Effector memory CD8-positive, alpha-beta T cell (primary cell): ENCODE measurements at regions not wholly inside any gene's neighbourhood (a gene's known extent, or its start where the extent isn't known, plus 50 kb on each side); places are given as distances from the start of the nearest gene placed in this dataset.

ENCODE experiments used
- ATAC-seq: fragments of 150-1000 bp; cut with Tn5 transposase; replicated peaks from 2 replicates; pipeline ENCODE4 v1.10.0; 2021; ENCODE audit warnings: mild to moderate bottlenecking, moderate library complexity
- DNase-seq, 3 experiments: peaks; one replicate each; pipeline ENCODE4 v3.0.0; 2021
- H3K27ac Mint-ChIP-seq, 2 donors: one replicate each; pipeline ENCODE4 v1.8.0; 2022; ENCODE audit warnings: mild to moderate bottlenecking in 2 of 2, mixed read lengths in 2 of 2, moderate library complexity in 2 of 2
- H3K27me3 Mint-ChIP-seq, 2 donors: one replicate each; pipeline ENCODE4 v1.8.0; 2022; ENCODE audit warnings: mixed read lengths in 2 of 2
- H3K36me3 Mint-ChIP-seq: one replicate; pipeline ENCODE4 v1.8.0; 2022; ENCODE audit warnings: mild to moderate bottlenecking, moderate library complexity, mixed read lengths; ENCODE audit not compliant: insufficient read depth
- H3K4me1 Mint-ChIP-seq, 2 donors: one replicate each; pipeline ENCODE4 v1.8.0; 2022; ENCODE audit warnings: low read depth in 2 of 2, mixed read lengths in 2 of 2
- H3K4me3 Mint-ChIP-seq, 2 donors: one replicate each; pipeline ENCODE4 v1.8.0; 2022; ENCODE audit warnings: mild to moderate bottlenecking in 2 of 2, mixed read lengths in 2 of 2, moderate library complexity in 2 of 2
- H3K9me3 Mint-ChIP-seq, 2 donors: one replicate each; pipeline ENCODE4 v1.8.0; 2022; ENCODE audit warnings: mixed read lengths in 2 of 2

- H3K27me3 Mint-ChIP-seq: peaks cover 0 to 6% of the 10 kb centered on the region in 2 donors
- no peak for DNase-seq
- H3K4me3 Mint-ChIP-seq: no peak overlapping the region
- no peak overlapping the region for H3K27ac Mint-ChIP-seq
- ATAC-seq: no peak
- H3K9me3 Mint-ChIP-seq: peaks cover 0 to 2% of the 10 kb centered on the region in 2 donors
- no peaks in the 10 kb centered on the region for H3K36me3 Mint-ChIP-seq
- no peaks in the 10 kb centered on the region for H3K4me1 Mint-ChIP-seq
Measured at GRCh38 chr6:140988780-140989179, 1143.9 kb upstream of the GJE1 start.

GRCh38 chr6:140987364-140988155 is 1145.2 kb upstream of the GJE1 start:
- peaks cover 0 to 2% of the 10 kb centered on the region in 2 donors for H3K9me3 Mint-ChIP-seq
- no peak overlapping the region for H3K27ac Mint-ChIP-seq
- no peaks in the 10 kb centered on the region for H3K36me3 Mint-ChIP-seq
- peaks cover 0 to 6% of the 10 kb centered on the region in 2 donors for H3K27me3 Mint-ChIP-seq
- DNase-seq (no peak), ATAC-seq (no peak)
- no peak overlapping the region for H3K4me3 Mint-ChIP-seq
- no peaks in the 10 kb centered on the region for H3K4me1 Mint-ChIP-seq

GRCh38 chr6:140985679-140986275 is 1146.9 kb upstream of the GJE1 start:
- Mint-ChIP-seq H3K36me3 (no peaks in the 10 kb centered on the region), H3K27ac (no peak overlapping the region), H3K4me1 (no peaks in the 10 kb centered on the region), H3K4me3 (no peak overlapping the region), H3K9me3 (peaks cover 0 to 2% of the 10 kb centered on the region in 2 donors), H3K27me3 (peaks cover 0 to 6% of the 10 kb centered on the region in 2 donors)
- ATAC-seq (no peak), DNase-seq (no peak)

GRCh38 chr6:140980265-140980887 is 1152.3 kb upstream of the GJE1 start:
- no peak overlapping the region for H3K4me3 Mint-ChIP-seq
- no peak for DNase-seq

GRCh38 chr6:140979642-140980091 is 1153.1 kb upstream of the GJE1 start:
- no peak for DNase-seq
- Mint-ChIP-seq H3K4me3 (no peak overlapping the region), H3K4me1 (no peaks in the 10 kb centered on the region), H3K27ac (no peak overlapping the region), H3K36me3 (no peaks in the 10 kb centered on the region), H3K27me3 (no peaks in the 10 kb centered on the region), H3K9me3 (no peaks in the 10 kb centered on the region)
- no peak for ATAC-seq

More at GRCh38 chr6:140980265-140980887, 1152.3 kb upstream of the GJE1 start:
- Mint-ChIP-seq H3K9me3 (no peaks in the 10 kb centered on the region), H3K27ac (no peak overlapping the region), H3K27me3 (no peaks in the 10 kb centered on the region), H3K4me1 (no peaks in the 10 kb centered on the region), H3K36me3 (no peaks in the 10 kb centered on the region)
- ATAC-seq: no peak

- Mint-ChIP-seq H3K9me3 (no peaks in the 10 kb centered on the region), H3K36me3 (no peaks in the 10 kb centered on the region), H3K27me3 (no peaks in the 10 kb centered on the region), H3K4me3 (no peak overlapping the region), H3K4me1 (no peaks in the 10 kb centered on the region), H3K27ac (no peak overlapping the region)
- DNase-seq (no peak), ATAC-seq (no peak)
Measured at GRCh38 chr6:140977403-140977802, 1155.3 kb upstream of the GJE1 start.

- DNase-seq: no peak
- Mint-ChIP-seq H3K27ac (no peak overlapping the region), H3K4me1 (no peaks in the 10 kb centered on the region), H3K9me3 (no peaks in the 10 kb centered on the region), H3K27me3 (peaks cover 0 to 2% of the 10 kb centered on the region in 2 donors), H3K4me3 (no peak overlapping the region), H3K36me3 (no peaks in the 10 kb centered on the region)
- no peak for ATAC-seq
Measured at GRCh38 chr6:140976806-140977205, 1155.9 kb upstream of the GJE1 start.

- Mint-ChIP-seq H3K9me3 (no peaks in the 10 kb centered on the region), H3K27ac (no peak overlapping the region)
Measured at GRCh38 chr6:140970485-140970884, 1162.2 kb upstream of the GJE1 start.

GRCh38 chr6:140968062-140968461 is 1164.7 kb upstream of the GJE1 start:
- Mint-ChIP-seq H3K36me3 (no peaks in the 10 kb centered on the region), H3K27ac (no peak overlapping the region), H3K4me1 (no peaks in the 10 kb centered on the region), H3K4me3 (no peak overlapping the region), H3K9me3 (no peaks in the 10 kb centered on the region), H3K27me3 (peaks cover 0 to 6% of the 10 kb centered on the region in 2 donors)
- ATAC-seq (no peak), DNase-seq (no peak)

More at GRCh38 chr6:140970485-140970884, 1162.2 kb upstream of the GJE1 start:
- Mint-ChIP-seq H3K4me3 (no peak overlapping the region), H3K4me1 (no peaks in the 10 kb centered on the region), H3K36me3 (no peaks in the 10 kb centered on the region), H3K27me3 (peaks cover 0 to 6% of the 10 kb centered on the region in 2 donors)
- ATAC-seq (no peak), DNase-seq (no peak)

GRCh38 chr6:140966676-140967075 is 1166.0 kb upstream of the GJE1 start:
- Mint-ChIP-seq H3K9me3 (no peaks in the 10 kb centered on the region), H3K27me3 (peaks cover 0 to 2% of the 10 kb centered on the region in 2 donors), H3K4me1 (no peaks in the 10 kb centered on the region), H3K4me3 (no peak overlapping the region), H3K36me3 (no peaks in the 10 kb centered on the region), H3K27ac (no peak overlapping the region)
- ATAC-seq: no peak
- DNase-seq: no peak

GRCh38 chr6:140960566-140960965 is 1172.2 kb upstream of the GJE1 start:
- no peak overlapping the region for H3K4me3 Mint-ChIP-seq
- no peaks in the 10 kb centered on the region for H3K4me1 Mint-ChIP-seq
- no peaks in the 10 kb centered on the region for H3K9me3 Mint-ChIP-seq
- no peaks in the 10 kb centered on the region for H3K36me3 Mint-ChIP-seq
- no peak overlapping the region for H3K27ac Mint-ChIP-seq
- H3K27me3 Mint-ChIP-seq: no peaks in the 10 kb centered on the region
- ATAC-seq (no peak), DNase-seq (no peak)

- DNase-seq (no peak), ATAC-seq (no peak)
- Mint-ChIP-seq H3K4me3 (no peak overlapping the region), H3K4me1 (no peaks in the 10 kb centered on the region), H3K36me3 (no peaks in the 10 kb centered on the region), H3K9me3 (no peaks in the 10 kb centered on the region), H3K27ac (no peak overlapping the region), H3K27me3 (no peaks in the 10 kb centered on the region)
Measured at GRCh38 chr6:140957386-140957785, 1175.3 kb upstream of the GJE1 start.

- H3K9me3 Mint-ChIP-seq: no peaks in the 10 kb centered on the region
- no peaks in the 10 kb centered on the region for H3K4me1 Mint-ChIP-seq
- ATAC-seq (no peak), DNase-seq (no peak)
- H3K27ac Mint-ChIP-seq: no peak overlapping the region
- H3K4me3 Mint-ChIP-seq: no peak overlapping the region
- no peaks in the 10 kb centered on the region for H3K27me3 Mint-ChIP-seq
- no peaks in the 10 kb centered on the region for H3K36me3 Mint-ChIP-seq
Measured at GRCh38 chr6:140956571-140957369, 1176.0 kb upstream of the GJE1 start.
